ENCODE measurements at regions not wholly inside any gene's neighbourhood (a gene's known extent, or its start where the extent isn't known, plus 50 kb on each side); places are given as distances from the start of the nearest gene placed in this dataset.
A peak's percentile ranks its signal among the peaks of the same experiment; 100 is the strongest.
"Not testable (repeated sequence)": the region's sequence is repeated elsewhere in the genome, so short reads cannot be mapped to it uniquely, and the experiment has no call there.

GRCh38 chr9:7536310-7536939 is 263.2 kb downstream of the DMAC1 start:
- DNase-seq: peak; percentile 6

- DNase-seq: no peak
These were observed 265.2 kb downstream of the DMAC1 start for GRCh38 chr9:7534211-7534935.

- DNase-seq: no peak
These were observed 266.0 kb downstream of the DMAC1 start for GRCh38 chr9:7533376-7534090.

GRCh38 chr9:7523426-7524043 is 276.0 kb downstream of the DMAC1 start:
- no peak for DNase-seq

GRCh38 chr9:7520396-7520795 is 279.2 kb downstream of the DMAC1 start:
- DNase-seq: no peak

- no peak for DNase-seq
These were observed 283.2 kb downstream of the DMAC1 start for GRCh38 chr9:7516376-7516775.

- DNase-seq: no peak
These were observed 289.4 kb downstream of the DMAC1 start for GRCh38 chr9:7510199-7510598.

GRCh38 chr9:7509576-7510145 is 289.9 kb downstream of the DMAC1 start:
- no peak for DNase-seq

- DNase-seq: no peak
These were observed 291.1 kb downstream of the DMAC1 start for GRCh38 chr9:7508516-7508915.

GRCh38 chr9:7507566-7508270 is 291.9 kb downstream of the DMAC1 start:
- DNase-seq: no peak

GRCh38 chr9:7507026-7507425 is 292.6 kb downstream of the DMAC1 start:
- DNase-seq: no peak

GRCh38 chr9:7500521-7500920 is 299.1 kb downstream of the DMAC1 start:
- no peak for DNase-seq

- no peak for DNase-seq
These were observed 307.9 kb downstream of the DMAC1 start for GRCh38 chr9:7491641-7492040.

- no peak for DNase-seq
These were observed 309.1 kb downstream of the DMAC1 start for GRCh38 chr9:7490317-7491108.

- no peak for DNase-seq
These were observed 310.5 kb downstream of the DMAC1 start for GRCh38 chr9:7489036-7489435.

GRCh38 chr9:7484014-7484413 is 315.6 kb downstream of the DMAC1 start:
- DNase-seq: not testable (repeated sequence)

GRCh38 chr9:7481570-7481969 is 318.0 kb downstream of the DMAC1 start:
- no peak for DNase-seq

- no peak for DNase-seq
These were observed 320.3 kb downstream of the DMAC1 start for GRCh38 chr9:7479300-7479699.

- DNase-seq: no peak
These were observed 320.9 kb downstream of the DMAC1 start for GRCh38 chr9:7478646-7479045.

GRCh38 chr9:7467186-7467585 is 332.4 kb downstream of the DMAC1 start:
- no peak for DNase-seq

GRCh38 chr9:7461791-7462190 is 337.8 kb downstream of the DMAC1 start:
- no peak for DNase-seq

Data from CD4-positive, alpha-beta T cell treated with Interleukin-17A for 4 hours (primary cell).